ENCODE measurements at regions not wholly inside any gene's neighbourhood (a gene's known extent, or its start where the extent isn't known, plus 50 kb on each side); places are given as distances from the start of the nearest gene placed in this dataset.

DNA sequence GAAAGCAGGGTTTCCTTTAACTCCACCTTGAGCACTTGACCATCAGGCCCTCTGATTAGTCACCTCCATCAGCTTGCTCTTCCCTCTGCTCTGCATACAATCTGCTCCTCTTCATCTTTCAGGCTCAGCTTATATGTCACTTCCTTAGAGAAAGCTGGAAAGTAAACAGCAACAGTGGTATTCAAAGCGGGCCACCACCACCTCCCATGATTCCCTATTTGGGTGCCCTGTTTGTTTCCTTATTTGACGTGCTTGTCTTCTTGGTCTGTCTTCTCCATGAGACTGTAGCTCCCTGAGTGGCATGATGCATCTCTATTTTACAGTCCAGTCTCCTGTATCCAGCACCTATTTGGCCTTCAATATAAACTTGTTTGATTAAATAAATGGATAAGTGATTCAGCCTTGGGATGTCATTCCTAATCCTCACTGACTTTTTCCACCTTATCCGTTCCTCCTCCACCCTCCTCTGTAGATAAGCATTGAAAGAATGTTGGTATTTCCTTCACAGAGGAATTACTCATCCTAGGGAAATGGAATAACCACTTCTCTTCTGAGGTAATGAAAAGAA lies 102.8 kb upstream of the SGK1 start:
- Histone ChIP-seq H3K14ac (ENCODE audit: low read length) (no peak overlapping the region), H3K36me3 (ENCODE audit: control insufficient read depth in 1 of 2, insufficient read depth in 2 of 2, low read length in 2 of 2) (no peaks in the 10 kb centered on the region), H2AFZ (ENCODE audit: insufficient read depth, low read length, poor library complexity) (no peak overlapping the region), H3K79me2 (ENCODE audit: control insufficient read depth, insufficient read depth, low read length, poor library complexity) (no peaks in the 10 kb centered on the region), H3K4ac (ENCODE audit: low read depth, low read length) (no peak overlapping the region), H4K8ac (ENCODE audit: low read depth, low read length) (no peak overlapping the region), H2BK12ac (ENCODE audit: low read length) (peak overlapping the region; percentile 2), H3K4me1 (ENCODE audit: control insufficient read depth in 1 of 2, insufficient read depth in 2 of 2, low read length in 2 of 2) (peaks cover 2 to 6% of the 10 kb centered on the region in 2 experiments), H3K4me3 (ENCODE audit: low read depth, low read length) (no peak overlapping the region), H3K18ac (ENCODE audit: low read length) (no peak overlapping the region), H3K9ac (ENCODE audit: low read length) (no peak overlapping the region), H4K12ac (ENCODE audit: low read depth, low read length) (no peak overlapping the region), H3K4me2 (ENCODE audit: low read length) (no peak overlapping the region), H4K91ac (ENCODE audit: low read depth, low read length) (peak overlapping the region; percentile 25), H3K23ac (ENCODE audit: low read length) (no peak overlapping the region), H3K79me1 (ENCODE audit: low read length) (peaks cover 5% of the 10 kb centered on the region), H3K27me3 (ENCODE audit: insufficient read depth, low read length) (no peaks in the 10 kb centered on the region), H2AK5ac (ENCODE audit: low read length) (no peak overlapping the region), H2BK5ac (ENCODE audit: low read depth, low read length, poor library complexity) (no peak overlapping the region), H3K27ac (ENCODE audit: low read depth, low read length) (no peak overlapping the region), H2BK120ac (ENCODE audit: insufficient read depth, low read length, poor library complexity) (peak overlapping the region; percentile 2), H3K9me3 (ENCODE audit: insufficient read depth, low read depth, low read length) (no peaks in the 10 kb centered on the region)
- DNase-seq, result peak; percentile 42 to 83
- WGBS (ENCODE audit: extremely low coverage, insufficient coverage, insufficient read length), result no CpG with 5 or more reads among the region's 3 CpGs

GRCh38 chr6:134419716-134420115 lies 101.8 kb upstream of the SGK1 start:
- no peaks in the 10 kb centered on the region for H3K79me2 ChIP-seq (ENCODE audit: control insufficient read depth, insufficient read depth, low read length, poor library complexity)
- no CpG with 5 or more reads among the region's 7 CpGs for WGBS (ENCODE audit: extremely low coverage, insufficient coverage, insufficient read length)
- no peak overlapping the region for H3K4me2 ChIP-seq (ENCODE audit: low read length)
- H3K27me3 ChIP-seq (ENCODE audit: insufficient read depth, low read length), result no peaks in the 10 kb centered on the region
- H3K27ac ChIP-seq (ENCODE audit: low read depth, low read length), result no peak overlapping the region
- H3K18ac ChIP-seq (ENCODE audit: low read length), result no peak overlapping the region
- H4K91ac ChIP-seq (ENCODE audit: low read depth, low read length), result no peak overlapping the region
- H3K4me1 ChIP-seq (ENCODE audit: control insufficient read depth in 1 of 2, insufficient read depth in 2 of 2, low read length in 2 of 2), result peaks cover 2 to 6% of the 10 kb centered on the region in 2 experiments
- H3K4me3 ChIP-seq (ENCODE audit: low read depth, low read length), result no peak overlapping the region
- H3K23ac ChIP-seq (ENCODE audit: low read length), result no peak overlapping the region
- no peak overlapping the region for H4K8ac ChIP-seq (ENCODE audit: low read depth, low read length)
- no peak overlapping the region for H4K12ac ChIP-seq (ENCODE audit: low read depth, low read length)
- DNase-seq, result peak; percentile 41 to 68
- peaks cover 5% of the 10 kb centered on the region for H3K79me1 ChIP-seq (ENCODE audit: low read length)
- H2BK5ac ChIP-seq (ENCODE audit: low read depth, low read length, poor library complexity), result no peak overlapping the region
- H2BK12ac ChIP-seq (ENCODE audit: low read length), result no peak overlapping the region
- H2AK5ac ChIP-seq (ENCODE audit: low read length), result no peak overlapping the region
- no peaks in the 10 kb centered on the region for H3K9me3 ChIP-seq (ENCODE audit: insufficient read depth, low read depth, low read length)
- H3K4ac ChIP-seq (ENCODE audit: low read depth, low read length), result no peak overlapping the region
- no peak overlapping the region for H2AFZ ChIP-seq (ENCODE audit: insufficient read depth, low read length, poor library complexity)
- no peak overlapping the region for H3K9ac ChIP-seq (ENCODE audit: low read length)
- no peaks in the 10 kb centered on the region for H3K36me3 ChIP-seq (ENCODE audit: control insufficient read depth in 1 of 2, insufficient read depth in 2 of 2, low read length in 2 of 2)
- no peak overlapping the region for H3K14ac ChIP-seq (ENCODE audit: low read length)
- no peak overlapping the region for H2BK120ac ChIP-seq (ENCODE audit: insufficient read depth, low read length, poor library complexity)

DNA sequence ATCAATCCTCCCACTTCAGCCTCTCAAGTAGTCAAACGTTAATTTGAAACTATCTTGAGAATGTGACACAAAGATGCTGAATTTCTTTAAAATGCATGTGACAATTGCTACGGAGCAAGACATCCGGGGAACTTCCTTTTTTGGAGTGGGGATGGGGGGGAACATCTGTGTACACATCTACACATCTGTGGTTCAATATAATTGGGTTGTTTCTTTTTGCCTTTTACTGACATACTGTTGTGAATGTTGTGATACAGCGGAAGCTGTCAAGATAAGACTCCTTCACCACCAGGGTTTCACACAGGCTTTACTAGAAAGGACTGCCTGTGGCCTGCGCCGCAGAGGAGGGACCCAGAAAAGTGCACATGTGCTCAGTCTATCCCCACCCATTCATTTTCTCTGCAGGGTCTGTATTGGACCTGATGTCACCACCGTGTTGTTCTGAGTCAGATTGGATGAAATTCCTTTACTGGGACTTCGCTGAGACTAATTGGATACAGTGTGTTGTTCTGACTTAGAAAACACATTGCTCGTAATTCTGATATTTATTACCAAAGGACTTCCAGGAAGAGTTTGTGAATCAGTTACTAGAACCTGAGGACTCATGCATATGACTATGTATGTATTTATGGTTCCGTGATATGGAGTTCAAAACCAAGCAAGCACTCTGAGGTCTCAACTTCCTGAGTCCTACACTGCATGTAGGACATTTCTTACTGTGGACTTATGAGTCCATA lies 98.7 kb upstream of the SGK1 start:
- no peak overlapping the region for H2BK5ac ChIP-seq (ENCODE audit: low read depth, low read length, poor library complexity)

GRCh38 chr6:134415656-134416055 lies 97.7 kb upstream of the SGK1 start:
- H4K8ac ChIP-seq (ENCODE audit: low read depth, low read length), result no peak overlapping the region
- no peak overlapping the region for H4K91ac ChIP-seq (ENCODE audit: low read depth, low read length)
- WGBS (ENCODE audit: extremely low coverage, insufficient coverage, insufficient read length), result no CpG with 5 or more reads among the region's 4 CpGs
- no peak overlapping the region for H2AK5ac ChIP-seq (ENCODE audit: low read length)
- no peak overlapping the region for H3K27ac ChIP-seq (ENCODE audit: low read depth, low read length)
- peaks cover 2% of the 10 kb centered on the region for H3K9me3 ChIP-seq (ENCODE audit: insufficient read depth, low read depth, low read length)
- no peak overlapping the region for H3K4me2 ChIP-seq (ENCODE audit: low read length)
- no peak overlapping the region for H3K4me3 ChIP-seq (ENCODE audit: low read depth, low read length)
- DNase-seq, result no peak
- no peaks in the 10 kb centered on the region for H3K27me3 ChIP-seq (ENCODE audit: insufficient read depth, low read length)
- no peak overlapping the region for H2AFZ ChIP-seq (ENCODE audit: insufficient read depth, low read length, poor library complexity)
- no peak overlapping the region for H2BK12ac ChIP-seq (ENCODE audit: low read length)
- H3K9ac ChIP-seq (ENCODE audit: low read length), result no peak overlapping the region
- H2BK120ac ChIP-seq (ENCODE audit: insufficient read depth, low read length, poor library complexity), result no peak overlapping the region
- H3K79me1 ChIP-seq (ENCODE audit: low read length), result peaks cover 4% of the 10 kb centered on the region
- H3K4ac ChIP-seq (ENCODE audit: low read depth, low read length), result no peak overlapping the region
- H2BK5ac ChIP-seq (ENCODE audit: low read depth, low read length, poor library complexity), result no peak overlapping the region
- no peaks in the 10 kb centered on the region for H3K36me3 ChIP-seq (ENCODE audit: control insufficient read depth in 1 of 2, insufficient read depth in 2 of 2, low read length in 2 of 2)
- H3K14ac ChIP-seq (ENCODE audit: low read length), result no peak overlapping the region
- H3K79me2 ChIP-seq (ENCODE audit: control insufficient read depth, insufficient read depth, low read length, poor library complexity), result no peaks in the 10 kb centered on the region
- H3K18ac ChIP-seq (ENCODE audit: low read length), result no peak overlapping the region
- H4K12ac ChIP-seq (ENCODE audit: low read depth, low read length), result no peak overlapping the region
- peaks cover 0 to 4% of the 10 kb centered on the region in 2 experiments for H3K4me1 ChIP-seq (ENCODE audit: control insufficient read depth in 1 of 2, insufficient read depth in 2 of 2, low read length in 2 of 2)
- no peak overlapping the region for H3K23ac ChIP-seq (ENCODE audit: low read length)

More for the DNA sequence above, 98.7 kb upstream of the SGK1 start:
- Histone ChIP-seq H2BK120ac (ENCODE audit: insufficient read depth, low read length, poor library complexity) (no peak overlapping the region), H3K4me2 (ENCODE audit: low read length) (no peak overlapping the region), H3K27me3 (ENCODE audit: insufficient read depth, low read length) (no peaks in the 10 kb centered on the region), H4K8ac (ENCODE audit: low read depth, low read length) (no peak overlapping the region), H4K12ac (ENCODE audit: low read depth, low read length) (no peak overlapping the region), H2BK12ac (ENCODE audit: low read length) (no peak overlapping the region), H3K36me3 (ENCODE audit: control insufficient read depth in 1 of 2, insufficient read depth in 2 of 2, low read length in 2 of 2) (no peaks in the 10 kb centered on the region), H3K27ac (ENCODE audit: low read depth, low read length) (no peak overlapping the region), H3K79me1 (ENCODE audit: low read length) (peaks cover 4% of the 10 kb centered on the region), H3K9me3 (ENCODE audit: insufficient read depth, low read depth, low read length) (no peaks in the 10 kb centered on the region), H3K14ac (ENCODE audit: low read length) (no peak overlapping the region), H3K4ac (ENCODE audit: low read depth, low read length) (no peak overlapping the region), H4K91ac (ENCODE audit: low read depth, low read length) (no peak overlapping the region), H3K4me3 (ENCODE audit: low read depth, low read length) (no peak overlapping the region), H2AFZ (ENCODE audit: insufficient read depth, low read length, poor library complexity) (no peak overlapping the region), H3K4me1 (ENCODE audit: control insufficient read depth in 1 of 2, insufficient read depth in 2 of 2, low read length in 2 of 2) (peaks cover 0 to 6% of the 10 kb centered on the region in 2 experiments), H3K9ac (ENCODE audit: low read length) (no peak overlapping the region), H3K79me2 (ENCODE audit: control insufficient read depth, insufficient read depth, low read length, poor library complexity) (no peaks in the 10 kb centered on the region), H3K18ac (ENCODE audit: low read length) (no peak overlapping the region), H2AK5ac (ENCODE audit: low read length) (no peak overlapping the region), H3K23ac (ENCODE audit: low read length) (no peak overlapping the region)
- WGBS (ENCODE audit: extremely low coverage, insufficient coverage, insufficient read length), result no CpG with 5 or more reads among the region's 10 CpGs
- no peak for DNase-seq
